GM12872 (cell line): ENCODE measurements at regions not wholly inside any gene's neighbourhood (a gene's known extent, or its start where the extent isn't known, plus 50 kb on each side); places are given as distances from the start of the nearest gene placed in this dataset.

Source experiments
- TF ChIP-seq, protein P1 (sequence below): IDR thresholded peaks from 3 replicates; pipeline ENCODE4 v1.5.1; 2011; ENCODE audit warnings: low read depth, mild to moderate bottlenecking, low read length, moderate library complexity; ENCODE audit not compliant: insufficient read depth

DNA sequence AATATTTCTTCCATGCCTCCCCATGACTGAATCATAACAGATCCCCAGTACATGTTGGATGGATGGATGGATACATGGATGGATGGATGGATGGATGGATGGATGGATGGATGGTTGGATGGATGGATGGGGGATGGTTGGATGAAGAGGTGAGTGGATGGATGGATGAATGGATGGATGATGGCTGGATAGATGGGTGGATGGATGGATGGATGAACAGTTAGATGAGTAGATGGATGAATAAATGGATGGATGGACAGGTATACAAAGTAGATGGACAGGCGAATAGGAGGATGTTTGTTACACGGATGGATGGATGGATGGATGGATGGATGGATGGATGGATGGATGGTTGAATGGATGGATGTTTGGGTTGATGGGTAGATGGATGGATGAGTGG lies 120.0 kb upstream of the HAND1 start:
- TF ChIP-seq, protein P1, sequence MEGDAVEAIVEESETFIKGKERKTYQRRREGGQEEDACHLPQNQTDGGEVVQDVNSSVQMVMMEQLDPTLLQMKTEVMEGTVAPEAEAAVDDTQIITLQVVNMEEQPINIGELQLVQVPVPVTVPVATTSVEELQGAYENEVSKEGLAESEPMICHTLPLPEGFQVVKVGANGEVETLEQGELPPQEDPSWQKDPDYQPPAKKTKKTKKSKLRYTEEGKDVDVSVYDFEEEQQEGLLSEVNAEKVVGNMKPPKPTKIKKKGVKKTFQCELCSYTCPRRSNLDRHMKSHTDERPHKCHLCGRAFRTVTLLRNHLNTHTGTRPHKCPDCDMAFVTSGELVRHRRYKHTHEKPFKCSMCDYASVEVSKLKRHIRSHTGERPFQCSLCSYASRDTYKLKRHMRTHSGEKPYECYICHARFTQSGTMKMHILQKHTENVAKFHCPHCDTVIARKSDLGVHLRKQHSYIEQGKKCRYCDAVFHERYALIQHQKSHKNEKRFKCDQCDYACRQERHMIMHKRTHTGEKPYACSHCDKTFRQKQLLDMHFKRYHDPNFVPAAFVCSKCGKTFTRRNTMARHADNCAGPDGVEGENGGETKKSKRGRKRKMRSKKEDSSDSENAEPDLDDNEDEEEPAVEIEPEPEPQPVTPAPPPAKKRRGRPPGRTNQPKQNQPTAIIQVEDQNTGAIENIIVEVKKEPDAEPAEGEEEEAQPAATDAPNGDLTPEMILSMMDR: no peak

DNA sequence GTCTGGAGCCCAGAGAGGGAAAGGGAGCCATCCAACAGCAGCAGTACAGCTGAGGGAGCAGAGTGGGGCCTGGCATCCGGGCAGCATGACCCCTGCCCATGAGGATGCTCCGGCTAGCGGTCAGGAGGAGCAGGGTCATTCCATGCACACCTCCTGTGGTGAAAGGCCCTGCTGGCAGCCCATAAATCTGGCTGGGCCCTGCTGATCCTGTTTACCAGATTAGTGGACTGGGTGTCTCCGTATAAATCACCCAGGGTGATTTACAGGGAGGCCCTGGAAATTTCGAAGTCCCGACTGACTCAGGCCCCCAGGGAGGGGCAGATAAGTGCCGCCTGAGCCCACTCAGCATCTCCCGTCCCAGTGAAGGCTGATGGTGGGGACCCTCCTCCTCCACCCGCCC lies 117.6 kb upstream of the HAND1 start:
- TF ChIP-seq, protein P1: no peak

DNA sequence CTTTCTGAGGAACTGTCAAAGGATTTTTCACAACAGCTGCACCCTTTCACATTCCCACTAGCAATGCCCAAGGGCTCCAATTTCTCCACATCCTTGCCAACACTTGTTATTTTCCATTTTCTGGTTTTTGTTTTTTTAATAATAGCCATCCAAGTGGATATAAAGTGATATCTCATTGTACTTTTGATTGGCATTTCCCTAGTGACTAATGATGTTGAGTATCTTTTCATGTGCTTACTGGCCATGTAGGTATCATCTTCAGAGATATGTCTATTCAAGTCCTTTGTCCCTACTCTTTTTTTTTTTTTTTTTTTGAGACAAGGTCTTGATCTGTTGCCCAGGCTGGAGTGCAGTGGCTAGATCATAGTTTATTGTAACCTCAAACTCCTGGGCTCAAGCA lies 115.8 kb upstream of the HAND1 start:
- TF ChIP-seq, protein P1: no peak

DNA sequence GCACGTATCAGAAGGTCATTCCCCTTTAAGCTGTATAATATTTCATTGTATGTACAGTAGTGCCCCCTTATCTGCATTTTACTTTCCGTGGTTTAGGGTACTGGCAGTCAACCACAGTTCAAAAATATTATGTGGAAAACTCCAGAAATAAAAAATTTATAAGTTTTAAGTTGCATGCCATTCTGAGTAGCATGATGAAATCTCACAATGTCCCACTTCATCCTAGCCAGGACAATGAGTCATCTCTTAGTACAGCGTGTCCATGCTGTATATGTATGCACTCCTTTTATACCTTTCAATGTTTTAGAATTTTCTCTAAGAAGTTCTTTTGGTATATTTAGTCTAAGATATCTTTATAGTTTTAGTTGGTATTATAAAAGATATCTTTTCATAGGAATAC lies 115.0 kb upstream of the HAND1 start:
- TF ChIP-seq, protein P1: no peak

DNA sequence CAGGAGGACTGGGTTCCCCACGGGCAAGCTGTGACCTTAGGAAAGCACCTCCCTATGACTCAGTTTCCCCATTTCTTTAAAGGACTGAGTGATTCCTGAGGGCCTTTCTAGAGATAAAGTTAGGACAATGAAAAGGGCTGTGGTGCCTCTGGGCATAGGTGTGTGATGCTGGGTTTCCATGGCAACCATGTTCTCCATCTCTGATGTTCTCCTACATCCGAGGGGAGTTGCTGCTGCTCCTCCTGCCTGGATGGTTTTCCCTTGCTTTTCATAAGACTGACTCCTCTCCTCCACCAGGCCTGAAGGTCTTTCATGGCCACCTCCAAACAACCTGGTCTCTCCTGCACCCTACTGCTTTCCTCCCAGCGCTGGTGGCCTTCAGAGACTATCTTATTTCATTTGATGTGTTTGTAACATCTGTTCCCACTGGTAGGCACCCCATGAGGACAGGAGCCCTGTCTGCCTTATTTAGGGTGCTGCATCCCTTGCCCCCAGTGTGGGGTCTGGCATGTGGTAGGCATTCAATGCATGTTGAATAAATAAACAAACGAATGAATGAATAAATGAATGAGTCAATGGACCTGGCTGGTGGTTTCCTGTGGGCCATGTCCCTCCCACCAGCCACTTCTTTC lies 112.2 kb upstream of the HAND1 start:
- TF ChIP-seq, protein P1: no peak

DNA sequence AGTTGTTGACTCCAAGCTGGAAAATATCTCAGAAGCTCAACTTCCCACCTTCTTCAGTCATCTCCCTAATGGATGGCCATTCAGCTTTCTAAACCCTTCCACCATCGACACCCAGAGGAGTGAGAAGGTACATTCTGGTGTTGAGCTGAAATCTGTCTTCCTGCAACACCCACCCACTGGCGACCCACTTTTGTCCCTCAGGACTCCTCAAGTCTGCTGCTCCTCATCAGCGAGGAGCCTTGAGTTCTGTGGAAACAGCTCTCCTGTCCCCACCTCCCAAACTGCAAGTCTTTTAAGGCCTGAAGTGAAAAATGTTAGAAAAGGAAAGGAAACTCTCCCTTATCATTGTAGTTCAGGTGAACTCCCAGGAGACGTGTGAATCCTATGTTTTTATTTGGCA lies 111.5 kb upstream of the HAND1 start:
- TF ChIP-seq, protein P1: no peak

DNA sequence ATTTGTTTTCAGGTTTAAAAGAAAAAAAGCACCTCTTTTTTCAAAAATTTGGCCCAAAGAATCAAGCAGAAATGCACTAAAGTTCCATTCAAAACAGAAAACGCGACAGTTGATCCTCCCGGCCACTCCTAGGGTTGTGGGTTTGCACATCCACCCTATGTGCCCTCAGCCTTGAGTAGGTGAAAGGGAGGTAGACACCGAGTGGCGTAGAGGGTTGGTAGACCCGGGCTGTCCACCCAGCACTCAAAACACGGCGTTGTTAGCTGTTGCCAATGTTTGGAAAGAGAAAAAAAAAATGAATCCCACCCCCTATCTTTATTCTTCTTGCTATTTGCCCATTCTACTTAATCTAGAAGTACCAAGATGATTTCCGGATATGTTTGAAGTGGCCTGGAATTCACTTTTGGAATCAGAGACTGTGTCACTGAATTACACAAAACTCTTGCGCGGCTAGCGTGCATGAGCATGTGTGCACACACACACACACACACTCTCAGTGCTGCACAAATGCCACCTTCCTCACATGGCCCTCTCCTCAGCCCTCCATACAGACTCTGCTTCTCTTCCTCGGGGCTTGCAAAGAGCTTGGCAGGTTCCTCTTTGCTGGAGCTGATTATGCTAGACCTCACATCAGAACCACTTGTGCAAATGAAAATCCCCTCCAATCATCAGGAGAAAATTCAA lies 110.2 kb upstream of the HAND1 start:
- TF ChIP-seq, protein P1: no peak
